ACHN (cell line): ENCODE measurements at regions not wholly inside any gene's neighbourhood (a gene's known extent, or its start where the extent isn't known, plus 50 kb on each side); places are given as distances from the start of the nearest gene placed in this dataset.
A peak's percentile ranks its signal among the peaks of the same experiment; 100 is the strongest.

Source experiments
- DNase-seq: peaks from one replicate; pipeline ENCODE4 v3.0.0-alpha.2; 2015
- in situ Hi-C: cut with HindIII; loops from 2 replicates; pipeline ENCODE4 v1.10.0; 2017; ENCODE audit warnings: low sequenced_read_pairs, low pct_ligation_motif_present, low pct_unique_long_range_greater_than_20kb

DNA sequence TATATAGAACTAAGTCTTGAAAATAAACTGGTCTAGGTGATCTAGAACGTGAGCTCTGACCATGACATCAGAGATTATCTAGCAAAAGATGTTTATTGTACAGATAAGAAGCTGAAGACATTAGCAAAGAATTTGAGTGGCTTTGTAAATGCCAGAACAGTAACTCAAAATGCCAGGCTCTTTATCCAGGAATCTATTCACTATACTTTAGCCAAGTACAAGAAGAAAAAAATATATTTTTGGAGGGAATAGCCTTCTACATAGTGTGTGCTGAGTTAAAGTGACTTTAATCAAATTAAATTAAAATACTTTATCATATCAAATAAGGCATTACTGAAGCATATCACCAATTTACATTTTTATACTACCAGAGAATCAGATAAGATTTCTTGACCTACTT lies 132.6 kb upstream of the ITGA1 start:
- in situ Hi-C loops = no loop called here
- DNase-seq = no peak

DNA sequence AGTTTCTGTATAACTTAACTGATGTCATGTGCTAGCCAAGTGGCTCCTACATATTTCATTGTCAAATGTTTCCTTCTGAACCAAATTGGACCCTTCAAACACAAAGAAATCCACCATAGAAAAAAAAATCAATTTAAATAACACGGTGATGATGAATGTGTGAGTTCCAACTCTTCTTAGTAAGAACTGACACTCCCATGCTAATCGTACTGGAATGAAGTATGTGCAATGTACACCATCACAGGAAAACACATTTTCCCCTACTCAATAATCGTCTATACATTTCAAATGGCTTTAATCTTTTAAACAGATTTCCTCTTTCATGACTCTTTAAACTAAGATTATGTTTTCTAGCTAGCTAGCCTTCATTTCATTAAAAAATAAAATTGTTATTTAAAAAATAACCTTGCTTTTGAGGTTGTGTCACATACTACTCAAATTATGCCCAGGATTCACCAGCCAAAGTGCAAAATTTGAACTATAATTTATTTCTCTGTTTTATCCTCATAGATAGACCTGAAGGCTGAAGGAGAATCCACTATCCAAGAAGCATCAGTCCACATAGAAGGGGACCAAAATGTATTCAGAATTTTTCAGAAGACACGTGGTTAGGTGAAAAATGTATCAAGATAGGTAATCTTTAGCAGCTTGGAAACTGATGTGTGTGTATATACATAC lies 131.0 kb upstream of the ITGA1 start:
- in situ Hi-C loops = no loop called here
- DNase-seq = no peak

DNA sequence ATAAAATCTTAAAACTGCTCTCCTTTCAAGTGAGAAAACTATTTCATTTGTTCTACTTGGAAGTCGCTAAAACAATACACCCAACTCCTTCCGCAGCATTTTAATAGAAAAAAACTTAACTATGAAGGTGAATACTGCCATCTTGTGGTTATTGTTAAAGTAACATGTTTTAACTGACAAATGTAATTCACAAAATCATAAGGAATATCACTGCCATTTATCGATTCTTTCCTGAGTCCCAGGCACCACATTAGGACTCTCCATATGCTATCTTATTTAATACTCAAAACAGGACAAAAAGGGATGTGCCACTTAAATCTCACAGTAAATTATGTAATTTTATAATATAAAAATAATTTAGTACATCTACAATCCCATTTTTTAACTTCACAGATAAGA lies 130.5 kb upstream of the ITGA1 start:
- DNase-seq = peak; percentile 52
- in situ Hi-C loops = no loop called here

DNA sequence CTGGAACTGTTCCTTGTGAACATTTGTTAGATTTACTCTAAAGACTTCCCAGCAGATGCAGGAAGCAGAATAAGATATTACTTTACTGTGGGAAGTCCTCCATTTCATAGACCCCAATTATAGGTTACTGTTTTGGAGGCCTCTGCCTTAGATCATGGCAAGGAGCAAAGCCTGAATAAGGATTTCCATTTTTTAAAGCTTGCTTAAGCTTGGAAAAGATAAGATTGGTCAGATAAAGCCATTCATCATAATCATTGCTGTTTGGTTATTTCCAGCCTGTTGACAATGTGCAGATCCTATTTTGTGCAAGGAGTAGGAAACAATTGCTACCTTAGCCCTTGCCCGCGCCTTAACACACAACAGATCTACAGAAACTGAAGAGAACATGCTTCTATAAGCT lies 129.5 kb upstream of the ITGA1 start:
- in situ Hi-C loops = no loop called here
- no peak for DNase-seq

- in situ Hi-C loops = no loop called here
- DNase-seq = no peak
Observed at GRCh38 chr5:52660621-52661020, 127.1 kb upstream of the ITGA1 start.

DNA sequence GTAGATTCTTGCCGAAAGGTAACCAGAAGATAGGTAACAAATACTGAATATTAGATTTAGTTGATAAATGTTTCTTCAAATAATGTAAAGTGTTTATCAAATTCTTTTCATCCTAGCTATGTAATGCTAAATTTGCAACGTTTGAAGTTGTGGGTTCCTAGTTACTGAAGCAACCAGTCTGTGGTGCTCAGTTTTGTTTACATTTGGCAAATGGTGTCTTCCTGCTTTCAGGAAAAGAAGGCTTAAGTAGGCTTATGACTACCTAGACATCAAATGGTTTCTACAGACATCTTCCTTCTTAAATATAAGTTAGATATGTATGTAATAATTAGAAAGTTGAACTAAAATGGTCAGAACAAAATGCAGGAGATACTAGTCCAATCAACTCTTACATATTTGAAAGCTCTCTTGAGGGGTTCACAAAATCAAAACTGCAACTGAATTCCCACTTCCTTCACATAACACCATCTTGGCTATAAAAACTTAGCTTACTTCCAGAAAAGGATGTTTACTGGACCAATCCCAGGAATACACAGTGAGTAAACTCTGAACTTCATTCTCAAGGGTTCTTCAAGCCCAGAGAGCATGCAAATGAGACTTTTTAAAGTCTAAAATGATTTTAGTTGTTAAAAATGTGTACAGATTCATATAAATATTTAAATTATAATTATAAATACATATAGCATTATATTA lies 125.7 kb upstream of the ITGA1 start:
- no peak for DNase-seq
- in situ Hi-C loops = no loop called here

DNA sequence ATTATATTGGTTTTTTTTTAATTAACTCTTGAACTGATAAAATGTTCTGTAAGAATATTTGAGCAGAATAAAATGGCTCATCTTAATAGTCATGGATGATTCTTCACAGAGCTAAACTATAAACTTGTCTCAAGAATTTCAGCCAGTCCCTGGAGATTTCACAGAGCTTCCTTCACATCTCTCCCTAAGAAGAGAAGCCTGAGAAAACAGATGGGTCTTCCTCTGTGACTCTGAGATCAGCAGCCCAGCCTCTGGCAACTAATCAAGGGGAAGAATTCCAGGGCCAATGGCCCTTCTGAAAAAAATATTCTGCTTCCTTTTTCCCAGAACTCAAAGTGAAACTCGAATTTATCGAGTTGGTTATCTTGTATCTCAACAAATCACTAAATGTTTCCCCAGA lies 122.2 kb upstream of the ITGA1 start:
- DNase-seq = no peak
- in situ Hi-C loops = no loop called here

DNA sequence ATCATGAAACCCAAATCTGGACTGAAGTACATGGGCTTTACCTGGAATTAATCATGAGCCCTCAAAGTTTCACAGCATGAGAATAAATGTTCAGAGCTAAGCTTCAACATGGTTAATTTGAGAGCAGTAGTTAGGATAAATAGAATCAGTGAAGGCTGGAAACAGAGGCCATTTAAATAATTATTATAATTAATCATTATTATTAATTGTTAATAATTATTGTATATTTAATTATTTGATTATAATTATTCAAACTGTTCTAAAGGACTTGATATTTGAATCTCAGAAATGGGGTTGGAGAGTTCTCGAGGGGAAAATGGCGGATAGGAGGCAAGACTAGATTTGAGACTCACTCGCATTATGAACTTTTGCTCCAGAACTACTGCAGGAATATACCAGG lies 119.6 kb upstream of the ITGA1 start:
- no peak for DNase-seq
- in situ Hi-C loops = no loop called here

DNA sequence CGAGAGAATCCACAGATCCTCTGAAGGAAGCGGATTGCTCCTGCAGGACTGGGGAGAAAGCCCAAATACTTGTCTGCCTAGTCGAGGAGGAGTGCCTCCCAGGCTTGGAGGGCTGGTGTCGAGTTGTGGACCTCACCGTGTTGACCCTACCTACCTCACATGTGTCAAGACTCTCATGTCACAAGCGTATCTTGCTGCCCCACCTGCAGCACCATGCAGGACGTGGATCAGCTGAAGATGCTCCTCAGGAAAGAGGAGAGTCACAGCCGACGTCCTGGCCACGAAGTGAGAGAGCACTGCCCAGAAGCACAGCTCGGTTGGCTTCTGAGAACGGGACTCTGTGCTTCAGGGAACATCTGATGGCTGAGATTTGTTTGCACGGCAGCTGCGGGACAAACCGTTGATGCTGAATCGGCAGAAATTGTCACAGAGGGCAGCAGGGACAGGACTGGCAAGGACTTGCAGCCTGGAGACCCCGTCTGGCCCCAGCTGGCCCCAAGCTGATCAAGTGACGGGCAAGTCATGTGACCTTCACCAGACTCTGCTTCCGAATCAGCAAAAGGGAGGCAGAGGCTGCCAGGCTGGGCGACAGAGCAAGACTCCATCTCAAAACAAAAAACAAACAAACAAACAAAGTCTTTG lies 119.1 kb upstream of the ITGA1 start:
- in situ Hi-C loops = no loop called here

DNA sequence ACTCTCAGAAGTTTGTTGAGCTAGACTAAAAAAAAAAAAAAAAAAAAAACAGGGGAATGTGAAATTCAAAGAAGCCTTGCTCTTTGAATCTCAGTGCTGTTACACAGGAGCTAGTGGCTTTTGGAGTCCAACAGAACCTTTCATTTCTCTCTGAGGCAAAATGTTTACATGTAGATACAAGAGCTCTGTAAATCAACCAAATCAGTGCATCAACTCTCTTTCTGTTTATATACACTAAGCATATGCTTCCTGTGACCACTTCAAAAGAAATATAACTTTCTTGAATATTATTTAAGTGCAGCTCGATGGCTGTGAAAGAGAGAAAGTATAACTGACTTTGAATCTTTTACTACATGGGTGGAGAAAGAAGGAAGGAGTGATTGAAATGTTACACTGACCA lies 115.3 kb upstream of the ITGA1 start:
- in situ Hi-C loops = no loop called here
- no peak for DNase-seq

More for the DNA sequence above, 119.1 kb upstream of the ITGA1 start:
- DNase-seq = no peak

- no peak for DNase-seq
- in situ Hi-C loops = no loop called here
Observed at GRCh38 chr5:52673495-52673894, 114.2 kb upstream of the ITGA1 start.

GRCh38 chr5:52674815-52675545 lies 112.7 kb upstream of the ITGA1 start:
- in situ Hi-C loops = no loop called here
- DNase-seq = no peak

DNA sequence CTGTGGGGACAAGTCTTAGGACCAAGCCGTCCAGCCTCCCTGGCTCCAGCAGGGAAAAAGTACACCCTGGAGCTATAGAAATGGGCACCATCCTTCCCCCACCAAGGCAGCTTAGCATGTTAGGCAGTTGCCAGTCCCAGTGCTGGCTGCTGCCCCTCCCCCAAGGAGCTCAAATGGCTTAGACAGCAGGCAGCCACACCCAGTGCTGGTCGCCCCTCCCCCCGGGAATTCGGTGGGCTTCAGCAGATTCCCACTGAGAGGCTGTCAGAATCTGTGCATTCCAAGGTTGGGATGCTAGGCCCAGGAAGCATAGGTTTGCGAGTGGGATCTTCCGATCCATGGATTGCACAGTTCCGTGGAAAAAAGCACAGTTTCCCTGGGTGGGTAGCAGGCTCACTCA lies 105.2 kb upstream of the ITGA1 start:
- in situ Hi-C loops = no loop called here
- no peak for DNase-seq

GRCh38 chr5:52684051-52684450 lies 103.7 kb upstream of the ITGA1 start:
- in situ Hi-C loops = no loop called here
- DNase-seq = peak; percentile 59

GRCh38 chr5:52685566-52685965 lies 102.2 kb upstream of the ITGA1 start:
- in situ Hi-C loops = no loop called here

DNA sequence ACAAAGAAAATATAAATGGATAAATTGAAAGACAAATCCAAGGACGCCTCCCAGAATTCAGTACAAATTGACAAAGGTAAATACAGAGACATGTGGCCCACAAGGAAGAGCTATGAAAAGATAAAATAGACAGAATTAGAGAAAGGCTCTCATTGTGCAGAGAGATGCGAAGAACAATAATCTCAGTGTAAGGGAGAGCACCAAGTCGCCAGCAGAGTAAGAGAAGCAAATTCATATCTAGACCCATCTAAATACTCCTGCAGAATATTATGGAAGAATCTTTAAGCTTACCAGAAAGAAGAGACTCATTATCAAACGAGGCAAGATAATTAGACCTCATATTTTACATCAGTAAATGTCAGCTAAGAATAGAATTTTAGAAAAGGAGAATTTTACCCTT lies 101.7 kb upstream of the ITGA1 start:
- in situ Hi-C loops = no loop called here
- DNase-seq = no peak

More at GRCh38 chr5:52685566-52685965, 102.2 kb upstream of the ITGA1 start:
- DNase-seq = peak; percentile 23

GRCh38 chr5:52690236-52690768 lies 97.4 kb upstream of the ITGA1 start:
- DNase-seq = no peak
- in situ Hi-C loops = no loop called here

DNA sequence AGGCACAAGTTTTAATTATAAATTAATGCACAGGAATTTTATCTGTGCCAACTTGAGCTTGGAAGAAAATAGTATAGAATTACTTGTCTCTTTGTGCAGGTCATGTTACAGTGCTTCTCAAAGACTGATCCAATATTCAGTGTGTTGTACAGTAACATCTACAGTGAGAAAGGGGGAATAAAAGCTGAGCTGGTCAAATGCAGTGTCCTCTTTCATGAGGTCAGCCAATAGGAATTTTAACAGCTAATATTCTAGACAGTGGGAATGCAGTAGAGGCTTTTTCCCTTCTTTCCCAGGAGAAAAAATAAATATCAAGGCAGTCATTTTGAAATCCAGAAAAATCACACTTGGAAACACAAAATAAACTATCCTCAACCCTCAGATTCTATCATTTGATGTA lies 95.7 kb upstream of the ITGA1 start:
- DNase-seq = peak; percentile 25
- in situ Hi-C loops = no loop called here

- DNase-seq = no peak
- in situ Hi-C loops = no loop called here
Observed at GRCh38 chr5:52692606-52693005, 95.1 kb upstream of the ITGA1 start.
